ENCODE measurements at regions not wholly inside any gene's neighbourhood (a gene's known extent, or its start where the extent isn't known, plus 50 kb on each side); places are given as distances from the start of the nearest gene placed in this dataset.

DNA sequence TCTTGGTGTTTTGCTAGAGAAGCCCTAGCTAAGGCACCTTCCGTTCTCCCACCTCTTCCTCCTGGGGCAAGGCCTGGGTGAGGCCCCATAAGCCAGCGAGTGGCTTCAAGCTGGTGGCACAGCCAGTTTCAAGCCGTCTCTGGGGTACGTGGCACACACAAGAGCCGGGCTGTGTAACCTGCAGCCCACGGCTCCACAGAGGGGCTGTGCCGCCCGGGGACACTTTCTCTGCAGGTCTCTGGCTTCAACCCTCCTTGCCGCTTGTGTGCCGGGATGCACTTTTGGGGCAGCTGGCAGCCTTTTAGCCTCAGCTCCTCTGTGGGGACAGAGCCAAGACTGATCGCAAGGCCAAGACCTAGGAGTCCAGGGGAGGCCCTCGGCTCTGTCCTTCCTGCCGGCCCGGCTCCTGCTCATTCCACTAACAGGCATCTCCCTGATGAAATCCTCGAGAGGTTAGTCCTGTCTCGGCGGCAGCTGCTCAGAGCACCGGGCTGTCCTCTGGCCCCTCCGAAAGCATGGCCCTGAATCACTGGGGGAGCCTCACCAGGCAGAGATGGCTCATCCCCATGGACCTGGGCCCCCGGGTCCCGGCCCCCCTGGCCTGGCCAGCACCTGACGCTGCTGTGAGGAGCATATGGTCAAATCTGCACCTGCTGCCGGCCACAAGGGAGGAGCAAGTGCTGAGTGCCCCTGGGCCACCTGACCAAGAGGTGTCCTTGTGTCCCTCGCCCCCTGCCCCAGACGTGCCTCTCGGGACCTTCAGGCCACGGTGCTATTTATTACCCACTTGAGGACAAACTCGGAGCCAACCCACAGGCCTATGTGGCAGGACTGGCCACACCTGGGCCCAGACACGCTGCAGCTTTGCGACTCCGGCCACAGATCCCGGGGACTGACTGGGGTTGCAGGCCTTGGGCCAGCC, 98.5 kb downstream of the METRNL start:
- DNase-seq (ENCODE audit: low read depth in 2 of 2): no peak

DNA sequence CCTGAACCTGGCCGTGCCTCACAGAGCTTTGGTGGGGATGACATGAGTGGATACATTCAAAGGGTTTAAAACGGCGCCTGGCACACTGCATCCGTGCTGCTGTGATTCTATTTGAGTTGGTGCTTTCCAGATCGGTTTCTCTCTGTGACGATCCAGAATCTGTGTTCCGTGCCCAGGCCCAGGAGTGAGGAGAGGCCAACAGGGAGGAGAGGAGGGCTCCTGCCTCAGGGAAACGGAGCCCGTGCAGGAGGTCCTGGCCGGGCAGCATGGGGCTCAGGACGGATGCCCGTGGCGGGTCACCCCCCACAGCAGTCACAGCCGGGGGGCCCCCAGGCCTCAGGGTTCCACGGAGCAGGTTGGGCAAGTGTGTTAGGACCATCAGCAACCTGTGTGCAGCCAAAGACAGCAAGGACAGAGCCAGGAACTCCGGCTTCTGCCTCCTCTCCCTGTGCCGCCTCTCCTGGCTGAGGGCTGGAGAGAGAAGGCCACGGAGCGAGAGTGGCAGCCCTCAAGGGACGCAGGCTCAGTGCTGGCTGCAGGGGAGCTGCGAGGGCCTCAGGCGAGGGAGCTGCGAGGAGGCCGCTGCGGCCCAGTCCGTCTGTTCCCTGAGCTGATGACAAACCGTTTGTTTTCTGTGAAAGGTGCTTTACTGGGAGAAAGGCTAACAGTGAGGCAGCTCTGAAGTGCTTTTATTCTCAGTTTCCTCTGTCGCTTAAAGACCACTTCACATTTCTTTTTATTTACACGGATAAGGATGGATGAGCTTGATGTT, 99.3 kb downstream of the METRNL start:
- no peak for DNase-seq (ENCODE audit: low read depth in 2 of 2)

DNA sequence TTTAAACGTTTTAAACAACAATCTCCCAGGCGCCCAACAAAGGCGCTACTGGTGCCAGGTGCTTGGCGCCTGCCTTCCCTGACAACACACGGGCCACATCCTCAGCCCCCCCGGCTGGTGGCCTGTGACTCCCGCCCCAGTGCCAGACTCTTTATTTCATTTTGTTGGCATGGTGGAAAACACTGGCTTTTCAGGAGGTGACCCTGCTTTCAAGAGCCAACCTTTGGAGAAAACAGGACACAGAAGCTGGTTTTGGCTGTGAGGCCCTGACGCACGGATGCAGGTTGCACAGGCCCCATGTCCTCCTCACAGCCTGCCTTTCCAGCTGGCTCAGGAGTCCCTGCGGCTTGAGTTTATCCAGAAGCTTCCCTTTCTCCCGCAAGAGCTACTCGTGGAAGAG, 100.0 kb downstream of the METRNL start:
- DNase-seq (ENCODE audit: low read depth in 2 of 2): no peak

DNA sequence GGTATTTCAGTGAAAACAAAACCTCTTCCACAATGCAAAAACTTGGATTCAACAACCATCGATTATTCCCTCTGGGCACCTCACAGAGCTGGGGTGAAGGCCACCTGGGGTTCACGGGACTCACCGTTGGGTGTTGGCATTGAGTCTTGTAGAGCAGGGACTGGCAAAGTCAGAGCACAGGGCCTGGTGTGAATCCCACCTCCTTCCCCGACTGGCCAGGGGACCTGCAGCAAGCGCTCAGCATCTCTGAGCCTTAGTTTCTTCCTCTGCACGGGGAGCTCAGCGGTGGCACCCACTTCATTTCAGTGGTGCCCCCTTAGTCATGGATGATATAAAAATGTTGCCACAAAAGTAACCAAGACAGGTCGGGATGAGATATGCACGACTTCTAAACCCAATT, 100.4 kb downstream of the METRNL start:
- no peak for DNase-seq (ENCODE audit: low read depth in 2 of 2)

DNA sequence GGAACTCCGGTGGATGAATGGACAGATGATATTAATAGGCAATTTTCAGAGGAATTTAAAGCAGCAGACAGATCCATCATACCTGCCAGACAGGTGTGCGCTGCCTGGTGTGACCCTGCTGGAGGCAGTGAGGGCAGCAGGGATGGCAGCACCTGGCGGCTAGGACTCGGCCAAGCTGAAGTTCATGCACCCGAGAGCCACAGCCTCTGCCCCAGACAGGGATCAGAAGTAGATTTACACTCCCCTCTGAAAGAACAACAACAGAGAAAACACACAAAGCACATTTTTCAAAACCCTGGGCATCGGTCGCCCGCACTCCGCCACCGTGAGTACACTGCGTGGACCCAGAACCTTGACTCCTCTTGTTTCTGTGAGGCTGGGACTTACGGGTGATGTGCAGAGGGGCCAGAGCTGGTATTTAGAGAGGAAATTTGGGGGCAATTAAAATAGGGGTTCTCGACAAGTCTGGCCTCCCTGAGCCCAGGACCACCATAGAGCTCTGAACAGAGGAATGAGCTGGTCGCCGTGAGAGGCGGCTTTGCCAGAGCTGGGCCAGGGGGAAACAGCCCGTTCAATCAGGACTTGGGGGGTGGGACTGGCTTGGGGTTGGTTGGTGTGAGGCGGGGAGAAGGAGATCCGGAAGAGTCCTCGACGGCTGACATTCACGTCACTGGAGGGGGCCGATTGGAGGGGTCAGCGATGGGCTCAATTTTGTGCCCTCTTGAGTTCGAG, 101.0 kb downstream of the METRNL start:
- DNase-seq (ENCODE audit: low read depth in 2 of 2): no peak

DNA sequence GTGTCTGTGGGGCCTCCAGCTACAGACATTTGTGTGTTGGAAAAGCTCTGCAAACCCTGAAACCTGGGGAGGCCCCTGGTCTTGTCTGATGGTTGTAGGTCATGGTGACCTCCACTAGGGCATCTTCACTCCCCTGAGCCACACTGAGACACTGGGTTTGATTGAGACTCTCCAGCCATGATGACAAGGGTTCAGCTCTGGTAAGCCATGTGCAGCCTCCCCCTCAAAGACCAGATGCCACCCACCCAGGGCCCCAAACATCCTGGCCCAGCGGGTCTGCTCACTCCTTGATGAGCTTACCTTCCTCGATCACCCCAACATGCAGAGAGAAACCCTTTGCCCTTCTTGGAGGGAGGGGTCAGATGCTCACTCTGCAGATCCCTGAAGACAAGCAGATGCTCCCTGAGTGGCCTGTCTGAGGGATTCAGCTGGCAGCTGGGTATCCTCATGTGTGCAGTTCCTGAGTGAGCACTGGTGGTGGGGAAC, 101.6 kb downstream of the METRNL start:
- no peak for DNase-seq (ENCODE audit: low read depth in 2 of 2)

DNA sequence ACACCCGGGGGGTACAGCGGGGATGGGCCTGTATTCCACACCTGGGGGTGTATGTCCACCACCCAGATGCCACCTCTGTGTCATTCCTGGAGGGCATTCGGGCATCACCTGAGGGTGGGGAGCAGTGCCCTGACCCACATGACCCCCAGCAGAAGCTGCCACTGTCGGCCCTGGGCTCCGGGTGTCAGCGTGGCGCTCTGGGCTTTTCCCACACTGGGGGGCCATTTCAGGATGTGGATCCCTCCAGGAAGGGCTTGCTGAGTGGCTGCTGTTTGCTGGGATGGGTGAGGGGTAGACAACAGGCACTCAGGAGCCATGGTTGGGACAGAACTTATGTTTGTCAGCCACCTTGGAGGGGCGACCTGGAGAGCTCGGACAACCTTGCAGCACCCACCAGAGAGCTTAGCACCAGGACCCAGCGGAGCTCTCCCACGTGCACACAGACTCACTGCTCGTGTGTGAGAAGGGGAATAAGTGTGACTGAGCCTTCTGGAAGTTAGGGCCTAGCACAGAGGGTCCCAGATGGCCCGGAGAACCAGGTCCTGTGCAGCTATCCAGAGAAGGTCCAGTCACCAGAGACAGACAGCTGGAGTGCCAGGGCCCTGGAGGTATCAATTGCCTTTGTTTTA, 102.7 kb downstream of the METRNL start:
- DNase-seq (ENCODE audit: low read depth in 2 of 2): no peak

DNA sequence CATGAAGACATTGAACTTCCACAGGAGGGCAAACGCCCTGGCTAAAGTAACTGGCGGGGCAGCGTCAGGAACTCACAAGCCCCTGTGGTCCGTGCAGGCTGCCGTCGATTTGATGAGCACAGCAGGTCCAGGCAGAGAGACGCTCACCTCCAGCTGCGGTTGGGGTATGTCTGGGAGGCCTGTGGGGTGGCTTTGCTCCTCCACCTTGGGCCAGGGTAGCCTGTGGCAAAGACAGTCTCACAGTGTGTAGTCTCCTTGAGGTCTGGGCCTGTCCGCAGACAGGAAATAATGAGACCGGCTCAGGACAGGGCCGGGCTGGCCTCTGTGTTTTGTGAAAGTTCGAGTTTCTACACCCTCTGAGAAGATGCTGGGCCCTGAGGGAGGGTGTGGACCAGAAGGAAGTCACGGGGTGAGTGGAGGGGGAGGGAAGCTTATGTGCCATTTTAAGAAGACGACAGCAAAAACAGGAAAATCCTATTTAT, 103.3 kb downstream of the METRNL start:
- DNase-seq (ENCODE audit: low read depth in 2 of 2): no peak

DNA sequence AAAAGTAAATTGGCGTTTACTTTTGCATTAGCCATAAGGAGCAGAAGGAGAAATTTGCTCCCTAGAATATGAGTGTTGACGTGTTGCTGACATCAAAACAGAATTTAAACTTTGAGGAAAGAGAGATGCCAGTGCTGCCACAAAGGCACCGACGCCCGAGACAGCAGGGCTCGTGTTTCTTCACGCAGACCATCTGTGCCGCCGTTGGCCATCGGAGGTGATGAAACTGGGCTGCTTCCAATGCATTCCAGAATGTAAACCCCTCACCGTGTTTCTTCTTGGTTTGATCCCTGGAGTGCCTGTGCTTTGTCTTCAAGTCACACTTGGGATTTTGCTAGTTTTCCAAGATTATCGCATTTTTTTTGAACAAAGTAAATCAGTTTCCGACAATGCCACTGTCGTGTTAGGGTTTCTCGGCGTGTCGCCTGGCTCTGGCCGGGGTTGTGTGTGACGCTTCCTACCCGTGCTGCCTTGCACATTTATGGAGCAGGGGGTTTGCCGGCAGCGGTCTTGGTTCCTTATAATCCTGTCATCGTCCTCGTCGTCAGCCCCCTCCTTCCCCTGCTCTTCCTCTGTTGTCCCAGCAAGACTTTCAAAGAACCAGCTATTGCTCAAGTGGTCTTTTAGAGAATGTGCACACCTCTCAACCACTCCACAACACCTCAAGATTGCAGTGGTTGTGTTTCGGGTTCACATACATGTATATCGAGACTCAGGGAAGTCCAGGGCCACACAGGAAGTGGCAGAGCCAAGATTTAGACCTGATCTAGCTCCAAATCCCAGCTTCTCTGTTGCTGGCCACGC, 103.9 kb downstream of the METRNL start:
- DNase-seq (ENCODE audit: low read depth in 2 of 2): no peak

DNA sequence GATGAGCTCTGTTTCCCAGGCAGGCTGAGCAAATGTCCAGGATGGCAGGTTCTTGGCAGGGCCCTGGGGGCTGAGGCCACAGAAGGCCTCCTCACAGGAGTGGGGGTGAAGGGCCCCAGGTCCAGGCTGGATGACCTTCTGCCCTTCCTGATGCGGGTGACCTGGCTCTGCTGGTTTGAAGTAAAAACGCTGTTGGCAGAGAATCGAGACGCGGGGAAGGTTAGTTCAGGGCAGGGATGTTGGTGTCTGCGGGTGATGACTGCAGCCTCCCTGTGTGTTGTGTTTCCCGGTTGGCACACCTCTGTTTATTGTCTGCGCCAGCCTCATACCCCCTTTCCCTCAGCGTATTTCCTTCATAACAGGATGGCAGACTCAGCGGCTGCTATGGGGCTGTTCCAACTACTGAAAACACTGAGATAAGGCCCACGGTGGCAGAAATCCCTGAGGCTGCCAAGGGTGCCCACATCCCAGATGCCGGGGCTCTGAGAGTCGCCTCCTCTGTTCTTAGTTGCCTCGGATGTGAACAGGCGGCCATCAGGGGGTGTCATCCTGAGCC, 104.6 kb downstream of the METRNL start:
- DNase-seq (ENCODE audit: low read depth in 2 of 2): no peak

DNA sequence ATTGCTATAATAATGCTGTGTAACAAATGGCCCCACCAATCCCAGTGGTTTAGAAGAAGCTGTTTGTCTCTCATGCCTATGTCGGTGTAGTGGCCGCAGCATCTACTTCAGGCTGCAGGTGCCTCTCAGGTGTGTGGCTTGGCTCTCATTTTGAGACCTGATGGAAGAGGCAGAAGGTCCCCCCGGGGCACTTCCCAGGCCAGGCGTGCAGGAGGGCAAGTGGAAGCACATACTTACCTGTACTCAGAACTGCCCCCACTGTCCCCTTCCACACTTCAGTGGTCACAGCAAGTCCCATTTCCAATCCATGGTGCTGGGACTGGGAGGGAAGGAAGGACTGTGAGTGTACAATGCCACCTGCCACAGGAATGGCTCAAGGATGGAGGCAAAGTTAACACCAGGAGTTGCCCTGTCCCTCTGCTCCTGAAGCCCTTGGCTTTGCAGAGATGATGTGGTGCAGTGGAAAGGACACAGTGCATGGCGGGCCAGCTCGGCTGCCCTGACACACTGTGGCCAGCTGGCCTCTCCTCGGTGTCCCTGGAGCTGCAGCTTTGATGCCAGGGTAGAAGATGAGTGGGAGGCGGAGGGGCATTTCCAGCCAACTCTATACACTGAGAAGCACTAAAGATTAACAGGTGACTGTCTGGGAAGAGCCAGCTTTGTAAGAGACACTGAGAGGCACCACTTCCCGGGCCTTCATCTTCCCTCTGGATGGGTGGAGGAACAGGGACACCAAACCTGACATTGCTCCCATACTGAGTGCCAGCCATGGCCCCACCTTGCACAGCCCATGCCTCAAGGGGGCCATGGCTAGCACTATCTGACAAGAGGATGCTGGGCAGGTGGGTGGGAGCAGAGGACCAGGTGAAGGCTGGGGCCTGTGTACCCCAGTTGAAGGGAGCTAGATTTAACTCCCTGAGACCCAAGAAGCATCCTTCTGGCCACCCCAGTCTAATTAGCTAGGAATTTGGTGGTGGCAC, 105.9 kb downstream of the METRNL start:
- no peak for DNase-seq (ENCODE audit: low read depth in 2 of 2)

DNA sequence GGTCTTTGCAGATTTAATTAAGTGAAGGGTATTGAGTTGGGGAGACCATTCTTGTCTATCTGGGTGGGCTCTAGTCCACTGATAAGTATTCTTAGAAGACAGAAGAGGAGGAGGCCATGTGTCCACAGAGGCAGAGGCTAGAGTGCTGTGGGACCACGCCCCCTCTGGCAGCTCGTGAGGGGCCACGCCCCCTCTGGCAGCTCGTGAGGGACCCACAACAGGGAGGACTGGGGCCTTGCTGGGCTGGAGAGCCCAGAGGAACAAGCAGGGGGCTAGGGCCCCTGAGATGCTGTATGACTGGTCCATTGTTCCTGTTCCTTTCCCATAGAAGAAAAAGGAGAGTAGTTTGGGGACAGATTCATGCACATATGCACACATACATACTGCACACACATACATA, 106.8 kb downstream of the METRNL start:
- DNase-seq (ENCODE audit: low read depth in 2 of 2): no peak

DNA sequence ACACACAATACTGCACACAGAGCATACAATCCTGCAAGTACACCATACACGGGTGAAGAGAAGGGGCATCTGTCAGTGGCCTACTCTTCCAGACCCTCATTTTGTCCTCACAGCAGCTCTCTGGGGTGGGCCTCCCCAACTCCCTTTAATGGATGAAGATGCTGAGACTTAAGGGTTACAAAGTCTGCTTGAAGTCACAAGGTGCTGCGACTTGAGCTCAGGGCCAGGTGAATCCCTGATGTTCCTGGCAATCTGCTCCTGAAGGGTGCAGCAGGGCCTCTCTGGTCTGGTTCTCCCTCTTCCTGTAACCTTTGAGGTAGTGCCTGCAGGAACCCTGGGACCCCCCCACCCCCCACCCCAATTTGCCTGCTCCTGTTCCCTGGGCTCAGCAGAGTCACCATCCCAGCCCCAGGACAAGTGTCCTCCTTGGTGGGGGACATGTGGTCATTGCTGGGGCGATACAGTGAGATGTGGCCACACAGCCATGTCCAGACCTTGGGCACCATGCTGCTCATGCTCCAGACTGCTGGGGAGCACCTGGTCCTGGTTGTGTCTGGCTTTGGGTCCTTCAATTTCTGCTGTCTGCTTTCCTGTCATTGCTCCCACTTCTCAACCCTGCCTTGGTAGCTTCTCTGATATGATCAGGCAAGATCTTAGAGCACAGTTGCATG, 107.5 kb downstream of the METRNL start:
- DNase-seq (ENCODE audit: low read depth in 2 of 2): no peak

DNA sequence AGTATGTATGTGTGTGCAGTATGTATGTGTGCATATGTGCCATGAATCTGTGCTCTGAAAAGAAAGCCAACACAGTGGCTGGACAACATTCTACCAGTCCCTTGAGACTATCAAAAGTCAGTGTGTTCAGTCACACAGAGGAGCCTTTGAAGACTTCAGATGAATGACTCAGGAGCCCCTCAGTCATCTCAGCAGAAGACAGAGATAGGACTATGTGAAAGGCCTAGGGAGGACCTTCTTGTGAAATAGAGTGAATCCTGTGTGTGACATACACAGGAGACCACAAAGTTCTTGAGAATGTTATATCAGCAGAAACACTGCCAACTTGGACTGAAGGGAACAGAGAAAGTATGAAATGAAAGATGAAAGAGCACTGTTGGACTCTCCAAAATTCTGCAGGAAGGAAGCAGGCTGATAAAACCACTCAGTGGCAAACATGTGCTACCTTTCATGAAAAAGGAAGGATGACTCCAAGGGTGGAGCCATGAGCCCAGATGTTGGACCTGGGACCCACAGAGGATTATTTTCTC, 108.4 kb downstream of the METRNL start:
- no peak for DNase-seq (ENCODE audit: low read depth in 2 of 2)

DNA sequence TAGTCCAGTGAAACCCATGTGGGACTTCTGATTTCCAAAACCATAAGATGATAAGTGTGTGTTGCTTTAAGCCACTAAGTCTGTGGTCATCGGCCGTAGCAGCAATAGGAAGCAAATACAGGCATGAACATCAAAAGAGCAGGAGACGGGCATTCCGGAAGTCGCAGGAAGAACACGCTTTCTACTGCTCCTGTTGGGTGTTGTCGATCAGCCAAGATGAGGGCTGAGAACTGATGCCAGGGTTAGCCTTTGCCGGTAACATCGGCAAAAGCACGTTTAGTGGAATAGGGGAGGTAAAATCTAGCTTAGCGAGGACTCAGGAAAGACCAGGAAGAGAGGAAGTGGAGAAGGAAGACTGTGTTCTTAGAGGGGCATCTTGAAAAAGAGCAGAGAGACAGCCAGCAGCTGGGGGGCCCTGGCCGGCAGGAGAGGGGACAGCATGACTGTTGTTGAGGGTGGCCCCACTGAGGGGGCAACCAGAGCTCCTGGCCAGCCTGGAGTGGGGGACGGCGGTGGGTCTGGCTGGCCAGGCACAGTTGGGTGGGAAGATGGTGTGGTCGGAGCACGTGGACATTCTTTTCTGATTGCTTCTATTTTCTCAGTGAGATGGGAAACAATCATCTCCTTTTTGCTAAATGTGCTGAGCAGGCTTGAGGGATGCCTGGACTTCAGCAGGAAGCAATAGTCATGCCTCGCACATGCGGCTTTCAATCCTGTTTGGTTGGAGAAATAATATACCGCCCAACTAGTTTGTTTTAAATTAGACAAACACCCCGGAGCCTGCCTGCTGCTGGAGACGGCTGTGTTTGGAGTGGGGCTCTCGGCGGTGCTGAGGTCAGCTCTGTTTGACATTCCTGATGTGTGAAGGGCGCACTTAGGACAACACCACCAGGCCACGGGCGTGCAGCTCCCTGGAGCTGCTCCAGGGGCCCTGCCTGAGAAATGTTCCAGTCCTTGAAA, 109.9 kb downstream of the METRNL start:
- DNase-seq (ENCODE audit: low read depth in 2 of 2): no peak

DNA sequence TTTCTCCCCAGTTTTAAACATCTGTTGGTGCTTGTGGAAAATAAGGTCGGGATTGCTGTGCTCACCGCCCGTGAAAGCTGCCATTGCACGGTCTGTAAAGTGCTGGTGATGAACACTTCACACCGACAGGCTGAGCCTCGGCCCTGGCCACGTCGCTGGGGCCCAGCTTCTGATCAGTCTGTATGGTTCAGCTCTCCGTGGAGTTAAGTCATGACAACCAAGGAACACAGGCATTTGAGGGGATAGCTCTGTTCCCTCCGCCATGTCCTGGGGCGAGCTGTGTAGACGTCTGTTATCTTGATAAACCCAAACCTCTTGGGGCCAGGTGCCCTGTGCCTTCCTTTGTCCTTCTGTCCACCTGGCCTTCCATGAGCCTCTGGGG, 110.6 kb downstream of the METRNL start:
- no peak for DNase-seq (ENCODE audit: low read depth in 2 of 2)
